Stromal cell of bone marrow (primary cell): ENCODE measurements at regions not wholly inside any gene's neighbourhood (a gene's known extent, or its start where the extent isn't known, plus 50 kb on each side); places are given as distances from the start of the nearest gene placed in this dataset.

ENCODE experiments used
- DNase-seq: peaks from one replicate; pipeline ENCODE4 v3.0.0-alpha.2; 2012; ENCODE audit warnings: low read depth

DNA sequence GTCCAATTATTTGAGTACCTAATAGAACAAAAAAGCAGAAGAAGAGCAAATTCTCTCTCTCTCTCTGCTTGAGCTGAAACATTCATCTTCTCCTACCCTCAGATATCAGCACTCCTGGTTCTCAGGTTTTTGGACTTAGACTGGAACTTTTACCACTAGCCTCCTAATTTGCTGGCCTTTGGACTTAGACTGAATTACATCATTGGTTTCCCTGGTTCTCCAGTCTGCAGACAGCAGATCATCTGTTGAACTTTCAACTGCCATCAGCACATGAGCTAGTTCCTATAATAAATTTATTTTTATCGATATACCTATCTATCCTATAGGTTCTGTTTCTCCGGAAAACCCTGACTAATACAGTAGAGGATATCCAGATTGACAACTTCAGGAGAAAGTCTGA lies 208.9 kb upstream of the GAS1 start:
- DNase-seq: no peak

- no peak for DNase-seq
Measured at GRCh38 chr9:87157366-87158031, 210.2 kb upstream of the GAS1 start.

DNA sequence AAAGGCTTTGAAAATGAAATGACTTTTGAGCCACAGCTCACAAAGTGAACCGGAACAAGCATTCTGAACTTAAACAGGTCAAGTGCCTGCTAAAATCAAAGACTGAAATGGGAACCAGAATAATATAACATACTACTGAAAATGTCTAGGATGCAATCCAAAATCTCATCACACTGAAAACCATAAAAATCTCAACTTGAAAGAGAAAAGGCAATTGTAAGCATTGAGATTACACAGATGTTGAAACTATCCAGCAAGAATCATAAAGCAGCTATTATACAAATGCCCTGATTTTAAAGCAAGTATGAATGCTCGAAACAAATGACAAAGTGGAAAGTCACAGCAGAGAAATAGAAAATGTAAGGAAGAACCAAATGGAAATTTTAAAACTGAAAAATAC lies 211.5 kb upstream of the GAS1 start:
- DNase-seq: no peak

DNA sequence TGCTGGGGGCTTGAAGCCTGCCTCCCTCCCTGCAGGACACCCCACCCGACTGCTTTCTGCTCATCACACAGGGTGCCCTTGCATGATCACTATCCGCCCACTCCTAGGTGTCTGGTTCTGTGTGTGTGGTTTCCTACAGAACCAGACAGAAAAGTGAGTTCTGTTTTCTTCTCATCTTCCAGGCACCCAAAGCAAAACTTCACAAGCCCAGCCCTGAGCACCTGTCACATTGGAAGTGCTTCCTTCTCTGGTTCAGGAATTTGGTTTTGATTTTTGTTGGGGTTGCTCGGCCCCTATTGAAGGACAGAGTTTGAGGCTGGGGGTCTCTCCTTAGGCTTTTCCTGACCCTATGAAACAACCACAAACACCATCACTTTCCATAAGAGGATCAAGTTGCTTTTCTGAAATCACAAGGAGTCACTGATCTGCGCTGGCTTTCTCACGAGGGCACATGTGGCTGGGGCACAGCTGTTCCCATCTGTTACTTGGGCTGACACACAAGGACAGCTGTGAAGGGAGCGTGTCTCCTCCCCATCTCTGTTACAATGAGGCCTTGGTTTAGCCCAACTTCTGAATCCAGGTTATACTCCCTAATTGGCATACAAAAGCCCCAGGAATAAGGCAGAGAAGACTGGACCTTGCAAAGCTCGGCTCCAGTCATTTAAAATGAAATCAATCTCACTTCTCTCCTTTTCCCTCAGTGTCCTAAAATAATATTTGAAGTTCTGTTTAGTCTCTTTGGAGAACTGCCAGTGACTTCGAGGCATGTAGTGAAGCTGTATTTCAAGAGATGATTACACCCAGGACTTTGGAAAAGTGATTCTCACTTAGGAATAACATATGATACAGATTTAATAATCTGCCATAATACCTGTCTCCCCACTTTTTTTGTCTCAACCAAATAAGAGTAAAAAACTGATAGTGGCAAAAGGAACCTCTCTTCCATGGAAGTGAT lies 213.1 kb upstream of the GAS1 start:
- no peak for DNase-seq

- DNase-seq: no peak
Measured at GRCh38 chr9:87167161-87167560, 219.9 kb upstream of the GAS1 start.

GRCh38 chr9:87167582-87167981 lies 220.3 kb upstream of the GAS1 start:
- no peak for DNase-seq

- DNase-seq: no peak
Measured at GRCh38 chr9:87178302-87178701, 231.0 kb upstream of the GAS1 start.

GRCh38 chr9:87179553-87180340 lies 232.4 kb upstream of the GAS1 start:
- DNase-seq: no peak

DNA sequence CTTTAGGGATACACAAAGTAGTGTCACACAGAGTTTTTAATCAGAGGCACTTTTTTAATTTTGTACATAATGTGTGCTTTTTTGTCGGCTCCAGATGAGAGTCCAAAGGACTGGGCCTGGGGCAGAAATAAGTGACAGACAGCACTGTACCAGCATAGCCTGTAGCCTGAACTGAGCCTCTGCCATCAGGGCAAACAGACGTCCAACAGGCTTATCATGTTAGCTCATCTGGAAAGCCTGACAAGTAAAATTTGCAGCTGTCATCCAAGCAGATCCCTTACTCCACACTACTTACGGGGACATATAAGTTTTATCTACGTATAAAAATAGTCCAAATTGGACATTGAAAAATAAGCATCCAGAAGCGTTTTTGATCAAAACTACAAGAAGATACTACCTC lies 233.1 kb upstream of the GAS1 start:
- no peak for DNase-seq

DNA sequence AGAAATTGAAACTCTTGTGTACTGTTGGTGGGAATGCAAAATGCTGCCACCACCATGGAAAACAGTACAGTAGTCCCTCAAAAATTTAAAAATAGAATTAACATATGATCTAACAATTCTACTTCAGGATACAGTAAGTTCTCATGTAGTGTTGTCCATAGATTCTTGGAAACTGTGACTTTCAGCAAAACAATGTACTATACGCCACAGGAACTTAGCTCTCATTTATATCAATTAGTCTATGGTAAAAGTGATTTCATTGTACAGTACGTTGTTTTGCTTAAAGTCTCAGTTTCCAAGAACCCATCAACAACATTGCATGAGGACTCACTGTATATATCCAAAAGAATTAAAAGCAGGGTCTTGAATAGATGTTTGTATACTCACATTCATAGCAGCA lies 233.5 kb upstream of the GAS1 start:
- no peak for DNase-seq

DNA sequence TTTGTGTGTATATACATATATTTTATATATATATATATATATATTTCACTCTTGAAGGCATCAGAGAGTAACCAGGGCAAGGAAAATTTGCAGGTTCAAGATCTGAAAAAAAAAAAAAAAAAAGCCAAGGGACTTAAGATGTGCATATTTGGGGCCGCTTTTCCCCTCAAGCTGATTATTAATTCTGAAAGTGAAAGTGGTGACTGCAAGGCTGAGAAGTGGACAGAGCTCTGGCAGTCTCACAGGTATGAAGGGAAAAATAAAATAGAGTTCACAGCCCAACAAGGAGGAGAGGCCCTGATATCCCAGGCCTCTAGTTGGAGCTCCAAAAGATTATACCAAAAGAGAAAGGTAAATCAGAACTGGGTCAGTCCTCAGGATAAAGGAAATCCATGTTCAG lies 234.4 kb upstream of the GAS1 start:
- DNase-seq: no peak

DNA sequence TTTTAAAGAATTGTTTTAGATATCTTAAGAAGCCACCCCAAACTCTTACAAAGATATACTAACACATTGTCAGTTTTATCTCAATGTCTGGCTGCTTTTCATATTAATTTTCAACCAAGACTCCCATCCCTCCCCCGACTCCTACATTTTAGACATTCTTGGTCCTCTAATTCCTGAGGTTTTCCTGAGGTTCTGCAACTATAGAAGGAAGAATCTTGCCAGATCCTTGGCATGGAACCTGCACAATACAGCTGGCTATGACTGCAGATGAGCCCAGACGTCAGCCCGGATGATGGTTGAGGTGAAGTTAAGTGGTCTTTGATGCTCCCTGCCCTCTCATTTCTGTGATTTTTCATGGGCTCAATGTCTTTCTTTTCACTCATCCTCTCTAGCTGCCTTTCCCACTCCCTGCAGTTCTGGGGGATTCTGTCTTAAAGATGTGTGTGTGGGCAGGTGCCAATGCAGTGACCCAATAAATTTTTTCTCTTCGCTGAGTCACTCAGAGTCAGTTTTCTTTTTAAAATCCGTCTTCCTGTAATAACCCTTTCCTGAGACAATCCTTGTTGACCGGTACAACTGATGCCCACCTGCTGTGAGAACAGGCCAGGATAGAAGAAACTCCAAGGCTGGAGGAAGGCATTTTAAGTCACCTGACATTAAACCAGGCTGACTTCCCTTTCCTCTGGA lies 237.8 kb upstream of the GAS1 start:
- DNase-seq: no peak

GRCh38 chr9:87187656-87188055 lies 240.3 kb upstream of the GAS1 start:
- no peak for DNase-seq

GRCh38 chr9:87189006-87189405 lies 241.7 kb upstream of the GAS1 start:
- no peak for DNase-seq

DNA sequence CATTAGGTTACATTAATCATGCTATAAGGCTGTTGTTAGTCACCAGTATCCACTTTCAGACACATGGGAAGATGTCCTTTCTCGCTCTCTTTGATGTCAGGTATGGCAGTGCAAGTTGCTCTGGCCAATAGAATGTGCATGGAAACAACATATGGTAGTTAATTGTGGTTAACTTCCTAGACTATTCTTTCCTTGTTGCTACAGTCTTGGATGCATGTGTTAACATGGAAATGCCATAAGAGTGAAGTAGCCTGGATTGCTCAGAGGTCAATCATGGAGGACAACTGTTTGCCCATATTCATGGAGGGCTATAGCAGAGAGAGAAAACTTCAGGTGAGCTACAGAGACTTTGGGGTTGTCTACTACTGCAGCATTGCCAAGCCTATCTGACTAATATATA lies 245.8 kb upstream of the GAS1 start:
- DNase-seq: no peak

DNA sequence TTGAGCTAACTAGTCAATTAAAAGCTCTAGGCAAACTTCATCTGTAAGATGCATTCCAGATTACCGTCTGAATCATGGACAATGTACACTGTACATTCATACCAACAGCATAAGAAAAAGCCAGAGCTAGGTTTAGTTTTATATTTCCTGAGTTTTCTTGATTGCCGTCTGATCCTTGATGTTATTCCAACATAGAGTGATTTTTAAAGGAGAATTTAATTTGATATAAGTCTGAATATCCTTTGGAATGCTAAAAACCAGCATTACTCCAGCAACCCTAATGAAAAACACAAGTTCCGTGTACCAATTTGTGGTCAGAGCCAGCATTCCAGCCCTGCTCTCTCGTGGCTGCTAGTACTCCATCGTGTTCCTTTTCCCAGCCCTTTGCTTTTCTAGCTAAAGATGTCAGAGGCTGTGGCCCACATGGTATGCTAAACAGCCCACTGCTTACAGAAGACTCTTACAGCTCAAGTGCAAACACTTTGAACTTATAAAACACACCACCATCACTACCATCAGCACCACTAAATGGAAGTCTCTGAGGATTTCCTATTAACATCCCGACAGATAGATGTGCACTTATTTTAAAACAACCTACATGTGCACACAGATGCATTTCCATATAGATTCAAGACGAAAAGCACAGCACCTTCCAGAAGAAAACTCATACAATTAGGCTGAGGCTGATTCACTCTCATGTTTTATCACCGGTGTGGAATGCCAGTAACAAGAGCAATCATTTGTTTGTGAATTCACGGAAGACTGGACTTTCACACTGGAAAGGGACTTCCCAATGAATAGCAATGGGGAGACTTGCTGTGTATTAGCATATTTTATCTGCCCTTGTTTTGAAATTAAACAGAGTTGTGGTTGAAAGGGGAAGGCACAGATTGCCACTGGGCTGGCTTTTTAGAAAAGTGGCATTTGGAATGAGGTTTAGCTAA lies 246.9 kb upstream of the GAS1 start:
- peak; percentile 90 for DNase-seq

- DNase-seq: no peak
Measured at GRCh38 chr9:87195306-87195705, 248.0 kb upstream of the GAS1 start.

GRCh38 chr9:87197349-87198130 lies 250.2 kb upstream of the GAS1 start:
- DNase-seq: no peak

DNA sequence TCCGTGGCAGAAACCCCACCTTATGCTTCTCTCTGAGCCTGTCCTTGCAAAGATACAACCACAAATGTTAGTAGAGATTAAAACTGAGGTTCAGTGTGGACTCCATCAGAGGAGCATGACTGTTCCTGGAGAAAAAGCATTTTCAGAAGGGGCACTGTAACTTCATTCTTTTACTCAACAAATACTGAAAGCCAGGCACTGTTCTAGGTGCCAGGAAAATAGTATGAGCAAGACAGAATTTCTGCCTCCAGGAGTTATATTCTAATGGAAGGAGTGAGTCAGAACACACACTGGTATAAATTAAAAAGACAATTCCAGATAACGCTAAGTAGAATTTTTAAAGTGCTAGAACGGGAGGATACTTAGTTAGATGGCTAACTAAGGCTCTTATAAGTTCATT lies 251.4 kb upstream of the GAS1 start:
- peak; percentile 64 for DNase-seq

GRCh38 chr9:87199278-87199677 lies 252.0 kb upstream of the GAS1 start:
- DNase-seq: no peak
